Muscle of back (tissue), 3 donors: ENCODE measurements at regions not wholly inside any gene's neighbourhood (a gene's known extent, or its start where the extent isn't known, plus 50 kb on each side); places are given as distances from the start of the nearest gene placed in this dataset.
"Not testable (repeated sequence)": the region's sequence is repeated elsewhere in the genome, so short reads cannot be mapped to it uniquely, and the experiment has no call there.

Experiments used
- DNase-seq, 3 donors: peaks; one replicate each; pipeline versions ENCODE4 v3.0.0 to v3.0.0-alpha.2; 2013

GRCh38 chr11:25319127-25319526, 822.3 kb downstream of the LUZP2 start:
- DNase-seq, result no peak

- no peak for DNase-seq
These were observed 830.8 kb downstream of the LUZP2 start for GRCh38 chr11:25327656-25328055.

GRCh38 chr11:25339281-25339680, 842.4 kb downstream of the LUZP2 start:
- DNase-seq, result no peak

- DNase-seq, result no peak
These were observed 852.7 kb downstream of the LUZP2 start for GRCh38 chr11:25349537-25349936.

DNA sequence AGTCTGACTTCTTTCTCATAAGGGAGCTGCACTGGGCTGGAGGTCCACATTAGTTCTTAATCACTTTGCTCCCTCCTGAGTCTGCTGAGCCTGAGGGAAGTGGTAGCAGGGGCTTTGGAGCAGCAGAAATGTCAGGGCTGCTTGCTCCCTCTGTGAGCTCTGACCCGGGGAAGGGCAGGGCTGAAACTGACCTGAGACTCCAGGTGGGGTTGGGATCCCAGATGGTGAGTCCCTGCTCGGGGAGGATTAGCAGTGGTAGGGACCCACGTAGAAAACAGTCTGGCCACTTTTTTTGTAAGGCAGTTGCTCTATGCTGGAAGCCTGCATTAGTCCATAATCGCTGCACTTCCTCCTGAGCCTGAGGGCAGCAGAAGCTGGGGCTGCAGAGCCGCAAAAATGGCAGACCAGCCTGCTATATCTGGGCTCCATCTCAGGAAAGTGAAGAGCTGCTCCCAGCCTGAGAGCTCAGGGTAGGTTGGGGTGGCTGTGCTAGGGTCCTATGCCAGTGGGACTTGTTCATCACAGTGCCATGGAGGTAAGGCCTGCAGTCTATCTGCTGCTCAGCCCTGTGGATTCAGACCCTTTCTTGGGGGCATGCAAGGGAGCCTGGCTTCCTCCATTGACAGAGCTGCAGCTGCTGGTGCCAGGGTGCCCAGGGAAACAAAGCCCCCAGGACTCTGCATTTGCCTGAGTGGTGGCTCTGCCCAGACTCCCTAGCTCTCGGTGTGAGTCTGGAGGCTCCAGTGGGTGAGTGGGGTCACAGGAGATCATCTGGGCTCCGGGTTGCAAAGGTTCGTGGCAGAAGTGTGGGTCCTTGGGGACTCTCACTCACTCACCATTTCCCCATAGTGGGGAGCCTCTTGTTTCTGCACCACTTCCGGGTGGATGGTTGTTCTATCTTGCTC, 854.3 kb downstream of the LUZP2 start:
- no peak for DNase-seq

- DNase-seq, result no peak
These were observed 860.3 kb downstream of the LUZP2 start for GRCh38 chr11:25357133-25357532.

DNA sequence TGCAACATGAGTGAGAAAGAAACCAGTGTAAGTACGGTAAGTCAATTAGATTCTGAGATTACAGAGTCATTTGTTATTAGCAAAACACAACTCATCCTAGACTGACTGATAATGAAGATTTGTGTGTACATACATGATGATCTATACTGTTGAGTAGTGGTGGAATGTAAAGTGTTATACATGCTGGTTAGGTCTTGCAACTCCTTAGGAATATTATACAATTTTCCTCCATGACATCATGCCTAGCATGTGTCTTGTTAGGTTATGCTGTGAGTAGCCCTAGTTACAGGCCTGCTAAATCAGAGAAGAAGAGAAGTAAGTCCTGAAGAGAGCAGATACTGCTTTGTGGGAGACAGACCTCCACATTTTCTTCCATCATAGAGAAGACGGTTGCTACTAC, 880.6 kb downstream of the LUZP2 start:
- no peak for DNase-seq

DNA sequence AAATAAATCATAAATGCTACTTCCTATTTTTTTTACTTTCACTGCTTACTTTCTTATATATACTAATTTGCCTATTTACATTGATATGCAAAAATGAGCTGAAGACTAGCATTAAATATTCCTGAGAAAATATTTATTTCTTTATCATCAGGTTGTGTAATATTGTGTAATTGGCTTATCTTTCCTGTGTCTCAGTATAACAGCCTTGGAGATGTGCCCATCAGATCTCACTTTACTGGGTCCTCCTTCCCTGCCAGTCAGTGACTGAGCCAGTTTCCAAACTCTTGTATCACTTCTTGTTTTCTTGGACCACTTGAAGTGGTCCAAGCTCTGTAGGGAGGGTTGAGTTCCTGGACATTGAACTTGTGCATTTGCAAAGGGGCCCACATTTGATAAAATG, 900.0 kb downstream of the LUZP2 start:
- DNase-seq, result no peak

DNA sequence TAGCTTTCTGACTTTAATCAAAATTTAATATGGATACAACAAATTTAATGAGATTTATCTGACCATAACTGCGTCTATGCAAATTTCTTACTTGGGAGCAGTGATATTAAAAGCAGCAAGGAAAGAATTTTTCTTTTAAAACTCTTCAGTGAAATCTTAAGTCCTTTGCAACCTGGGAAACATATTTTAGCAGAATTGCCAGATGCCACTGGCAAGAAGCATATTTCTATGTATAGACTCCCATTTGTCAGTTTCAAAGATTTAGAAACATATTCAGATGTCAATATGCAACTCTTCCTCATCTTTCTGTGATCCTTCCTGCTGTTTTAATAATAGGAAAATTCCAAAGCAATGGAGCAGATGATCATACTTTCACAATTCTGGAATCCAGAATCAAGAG, 911.3 kb downstream of the LUZP2 start:
- peak in 2 of 3 donors; percentile 9 to 16 for DNase-seq

- DNase-seq, result no peak
These were observed 916.1 kb upstream of the ANO3 start for GRCh38 chr11:25415793-25416192.

DNA sequence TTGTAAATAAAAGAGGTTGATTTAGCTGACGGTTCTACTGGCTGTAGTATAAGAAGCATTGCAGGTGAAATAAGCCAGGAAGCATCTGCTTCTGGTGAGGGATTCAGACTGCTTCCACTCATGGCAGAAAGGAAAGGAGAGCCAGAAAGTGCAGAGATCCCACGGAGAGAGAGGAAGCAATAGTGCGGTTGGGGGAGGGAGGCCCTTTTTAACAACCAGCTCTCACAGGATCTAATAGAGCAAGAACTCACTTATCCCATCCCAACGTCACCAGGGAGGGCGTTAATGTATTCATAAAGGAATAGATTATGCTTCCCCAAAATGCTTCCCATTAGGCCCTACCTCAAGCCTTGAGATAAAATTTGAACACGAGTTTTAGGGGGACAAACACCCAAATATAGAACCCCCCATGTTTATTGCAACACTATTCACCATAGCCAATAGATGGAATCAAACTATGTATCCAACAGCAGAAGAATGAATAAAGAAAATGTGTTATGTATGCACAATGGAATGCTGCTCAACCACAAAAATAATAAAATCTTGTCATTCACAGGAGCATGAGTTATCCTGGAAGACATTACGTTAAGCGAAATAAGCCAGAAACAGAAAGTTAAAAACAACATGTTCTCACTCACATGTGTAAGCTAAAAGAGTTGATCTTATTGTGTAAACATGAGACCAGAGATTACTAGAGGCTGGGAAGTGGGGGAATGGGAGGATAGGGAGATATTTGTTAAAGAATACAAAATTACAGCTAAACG, 908.3 kb upstream of the ANO3 start:
- DNase-seq, result peak; percentile 34 to 63 (median 62)

GRCh38 chr11:25432376-25432775, 899.6 kb upstream of the ANO3 start:
- no peak for DNase-seq

- no peak for DNase-seq
These were observed 896.7 kb upstream of the ANO3 start for GRCh38 chr11:25435197-25435596.

DNA sequence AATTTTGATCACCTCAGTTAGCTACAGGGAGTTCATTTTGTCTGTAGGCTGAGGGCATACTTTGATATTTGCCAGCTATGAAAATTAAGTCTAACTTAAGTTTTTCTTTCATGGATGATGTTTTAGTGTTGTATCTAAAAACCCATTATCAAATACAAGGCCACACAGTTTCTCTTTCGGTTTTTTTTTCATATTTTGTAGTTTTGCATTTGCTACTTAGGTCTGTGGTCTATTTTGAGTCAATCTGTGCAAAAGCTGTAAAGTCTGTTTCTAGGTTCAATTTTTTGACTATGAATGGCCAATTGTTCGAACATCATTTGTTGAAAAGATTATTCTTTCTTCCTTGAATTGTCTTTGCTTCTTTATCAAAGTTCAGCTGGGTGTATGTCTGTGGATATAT, 895.6 kb upstream of the ANO3 start:
- no peak for DNase-seq

- DNase-seq, result peak; percentile 33 to 78 (median 60)
These were observed 890.5 kb upstream of the ANO3 start for GRCh38 chr11:25441421-25441820.

DNA sequence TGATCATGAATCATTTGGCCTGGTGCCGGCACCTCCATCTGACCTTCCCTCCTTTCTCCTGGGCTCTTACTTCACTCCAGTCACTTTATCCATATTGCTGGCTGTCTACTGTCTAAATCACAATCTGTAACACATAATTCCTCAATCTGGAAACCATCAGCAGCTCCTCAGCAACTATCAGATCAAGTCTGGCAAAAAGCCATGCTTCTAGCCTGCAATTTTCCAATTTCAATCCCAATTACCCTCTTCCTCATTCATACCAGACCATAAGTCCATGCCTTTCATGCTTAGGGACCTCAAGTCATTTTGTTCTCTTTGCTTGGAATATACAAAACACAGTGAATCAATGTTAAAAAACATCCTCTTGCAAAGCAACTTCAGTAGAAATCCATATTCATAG, 882.8 kb upstream of the ANO3 start:
- DNase-seq, result peak; percentile 18 to 70 (median 60)

DNA sequence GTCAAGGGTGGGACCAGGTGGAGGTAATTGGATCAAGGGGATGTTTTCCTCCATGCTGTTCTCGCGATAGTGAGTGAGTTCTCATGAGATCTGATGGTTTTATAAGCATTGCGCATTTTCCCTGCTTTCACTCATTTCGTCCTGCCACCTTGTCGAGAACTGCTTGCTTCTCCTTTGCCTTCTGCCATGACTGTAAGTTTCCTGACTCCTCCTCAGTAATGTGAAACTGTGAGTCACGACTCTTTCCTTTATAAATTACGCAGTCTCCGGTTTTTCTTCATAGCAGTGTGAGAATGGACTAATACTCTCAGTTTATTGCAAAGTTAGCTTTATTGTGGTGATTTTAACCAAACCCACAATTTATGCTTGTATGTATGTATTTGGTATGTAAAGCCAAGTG, 878.5 kb upstream of the ANO3 start:
- DNase-seq, result no peak

- DNase-seq, result no peak
These were observed 875.7 kb upstream of the ANO3 start for GRCh38 chr11:25456211-25456610.

DNA sequence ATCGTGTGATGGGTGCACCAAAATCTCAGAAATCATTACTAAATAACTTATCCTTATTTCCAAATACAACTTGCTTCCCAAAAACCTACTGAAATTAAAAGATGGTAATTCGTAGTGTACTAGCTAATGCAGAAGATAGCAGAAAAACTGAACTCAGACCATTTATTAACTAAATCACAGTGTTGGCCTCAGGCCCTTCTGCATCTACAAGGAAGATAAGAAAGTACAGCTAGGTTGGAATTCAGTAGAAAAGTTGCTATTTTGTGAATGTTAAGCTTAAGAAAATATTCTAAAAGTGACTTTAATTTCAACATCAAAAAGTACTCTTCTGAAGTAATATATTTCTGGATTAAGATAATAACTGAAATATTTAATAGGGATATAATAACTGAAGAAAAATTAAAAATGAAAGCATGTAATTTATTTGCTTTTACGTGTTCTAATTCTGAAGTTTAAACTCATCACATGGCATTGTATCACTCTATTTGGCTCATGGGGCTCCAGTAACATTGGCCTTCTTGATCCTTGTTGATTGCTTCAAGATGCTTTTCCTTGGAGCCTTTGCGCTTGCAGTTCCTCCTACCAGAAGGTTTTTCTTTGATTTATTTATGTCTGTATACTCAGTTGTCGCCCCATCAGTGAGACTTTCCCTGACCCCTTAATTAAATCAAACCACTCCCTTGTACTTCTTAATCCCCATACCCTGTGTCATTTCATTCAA, 847.9 kb upstream of the ANO3 start:
- peak; percentile 27 to 72 (median 56) for DNase-seq

DNA sequence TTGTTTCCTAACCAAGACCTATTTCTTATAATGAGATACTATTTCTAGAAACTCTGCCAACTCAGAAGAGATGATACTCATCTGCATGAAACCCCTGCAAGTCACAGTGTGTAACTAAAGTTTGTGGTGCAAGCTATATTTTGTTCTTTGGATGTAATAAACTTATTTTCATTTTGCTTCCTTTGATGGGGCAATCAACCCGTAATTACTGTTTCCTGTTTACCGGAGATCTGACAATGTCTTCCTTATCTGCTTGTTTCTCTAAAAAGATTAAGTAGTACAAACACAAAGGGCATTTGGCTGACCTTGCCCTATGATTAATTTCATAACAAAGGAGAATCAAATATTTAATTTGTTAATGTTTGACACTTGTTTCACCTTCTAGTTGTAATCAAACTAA, 846.6 kb upstream of the ANO3 start:
- DNase-seq, result peak in 1 of 3 donors; percentile 20

DNA sequence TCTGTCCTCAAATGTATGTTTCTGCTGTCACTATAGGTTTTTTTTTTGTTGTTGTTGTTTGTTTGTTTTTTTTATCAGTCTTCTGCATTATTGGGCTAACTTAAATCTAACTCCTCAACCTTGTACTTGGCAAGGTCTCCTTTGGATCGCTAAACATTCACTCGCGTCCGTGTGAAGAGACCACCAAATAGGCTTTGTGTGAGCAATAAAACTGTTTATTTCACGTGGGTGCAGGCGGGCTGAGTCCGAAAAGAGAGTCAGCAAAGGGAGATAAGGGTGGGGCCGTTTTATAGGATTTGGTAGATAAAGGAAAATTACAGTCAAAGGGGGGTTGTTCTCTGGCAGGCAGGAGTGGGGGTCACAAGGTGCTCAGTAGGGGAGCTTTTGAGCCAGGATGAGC, 845.6 kb upstream of the ANO3 start:
- not testable (repeated sequence) for DNase-seq

DNA sequence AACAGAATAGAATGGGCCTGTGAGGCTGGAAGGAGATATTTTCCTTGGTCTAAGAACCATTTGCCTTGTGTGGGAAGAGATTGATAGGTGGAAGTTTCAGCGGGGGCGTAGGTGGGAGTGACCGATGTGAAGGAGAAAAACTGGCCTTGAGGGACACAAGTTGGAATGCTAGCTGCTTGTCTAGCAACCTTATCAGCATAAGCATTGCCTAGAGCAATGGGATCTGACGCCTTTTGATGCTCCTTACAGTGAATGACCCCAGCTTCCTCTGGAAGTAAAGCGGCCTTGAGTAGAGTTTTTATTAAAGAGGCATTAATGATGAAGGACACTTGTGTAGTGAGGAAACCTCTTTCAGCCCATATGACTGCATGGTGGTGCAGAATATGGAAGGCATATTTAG, 843.8 kb upstream of the ANO3 start:
- not testable (repeated sequence) for DNase-seq
